HepG2 (cell line): ENCODE measurements at regions not wholly inside any gene's neighbourhood (a gene's known extent, or its start where the extent isn't known, plus 50 kb on each side); places are given as distances from the start of the nearest gene placed in this dataset.

Experiments used
- ATAC-seq: fragments of 200-7000 bp; cut with Tn5 transposase; 3 replicates; pipeline ENCODE4 v1.9.1; 2020; ENCODE audit warnings: mild to moderate bottlenecking, moderate library complexity
- BruUV-seq: library from RNA; stranded (reverse); fragments of 400-500 nt; replicated peaks from 2 replicates; lab custom pipeline; 2021; lab: Mats Ljungman, UMichigan
- CTCF ChIA-PET: fragments of 300-600 bp; formaldehyde crosslinking; extraction: SDS; loops from one replicate; lab custom pipeline; 2021; ENCODE audit warnings: low total read pairs, inconsistent platforms, low intra/inter-chr PET ratio; lab: Yijun Ruan, JAX
- POLR2A ChIA-PET: fragments of 350-600 bp; sonication (Branson Sonifier 250); formaldehyde crosslinking; loops from one replicate; lab custom pipeline; 2020; ENCODE audit warnings: antibody characterized with exemption, inconsistent platforms; lab: Yijun Ruan, JAX
- DNase-seq: peaks from one replicate; pipeline ENCODE4 v3.0.0-alpha.2; 2015; ENCODE audit warnings: low spot score
- FAIRE-seq: peaks from 3 replicates; lab custom pipeline; 2011; peaks lifted over from hg19 to GRCh38; lab: Jason Lieb, UNC
- H2AFZ ChIP-seq: one replicate; pipeline ENCODE4 v1.6.1; 2011; ENCODE audit warnings: low read length, inconsistent platforms
- H3K27ac ChIP-seq: fragments of 300-600 bp; 3 replicates; pipeline ENCODE4 v1.8.0; 2011; ENCODE audit warnings: mixed run types, mild to moderate bottlenecking, mixed read lengths, low read length, inconsistent platforms; ENCODE audit not compliant: insufficient read depth; ENCODE audit errors: extremely low read length
- H3K27me3 ChIP-seq, 2 experiments: fragments of 200-600 bp in 1 of 2; 2 replicates in 1 of 2; 3 replicates in 1 of 2; pipeline versions ENCODE4 v1.6.0 to v1.8.0; 2011; ENCODE audit warnings: low read length in 2 of 2, mild to moderate bottlenecking in 2 of 2, moderate library complexity in 2 of 2, inconsistent platforms in 1 of 2; ENCODE audit not compliant: insufficient read depth in 2 of 2, control insufficient read depth in 1 of 2
- H3K36me3 ChIP-seq, 2 experiments: fragments of 200-600 bp in 1 of 2; replicated peaks in 1 of 2; 2 replicates in 1 of 2; 3 replicates in 1 of 2; pipeline versions ENCODE4 v1.5.1 to v1.8.0; 2011; ENCODE audit warnings: low read length in 2 of 2, inconsistent platforms in 1 of 2; ENCODE audit not compliant: insufficient read depth in 2 of 2, control insufficient read depth in 1 of 2
- H3K4me1 ChIP-seq: 2 replicates; pipeline ENCODE4 v1.5.1; 2012; ENCODE audit warnings: low read length, inconsistent platforms; ENCODE audit not compliant: insufficient read depth
- H3K4me2 ChIP-seq: 2 replicates; pipeline ENCODE4 v1.6.0; 2011; ENCODE audit warnings: low read depth, low read length, inconsistent platforms
- H3K4me3 ChIP-seq, 3 experiments: fragments of 200-600 bp in 1 of 3; sonication (generic), shearing (Covaris generic) in 1 of 3; replicated peaks in 1 of 3; 2 replicates each; pipeline ENCODE4 v1.5.1; 2011 to 2016; ENCODE audit warnings: low read length in 3 of 3, inconsistent platforms in 2 of 3, low read depth in 2 of 3, mild to moderate bottlenecking in 2 of 3, control low read depth in 1 of 3, mixed read lengths in 1 of 3; ENCODE audit not compliant: insufficient read depth in 1 of 3
- H3K79me2 ChIP-seq: one replicate; pipeline ENCODE4 v1.6.1; 2011; ENCODE audit warnings: low read length, inconsistent platforms; ENCODE audit not compliant: insufficient read depth
- H3K9ac ChIP-seq: 2 replicates; pipeline ENCODE4 v1.6.0; 2011; ENCODE audit warnings: mild to moderate bottlenecking, low read depth, low read length, inconsistent platforms; ENCODE audit not compliant: insufficient read depth
- H3K9me3 ChIP-seq: 2 replicates; pipeline ENCODE4 v1.5.1; 2012; ENCODE audit warnings: mild to moderate bottlenecking, low read length
- H4K20me1 ChIP-seq: 2 replicates; pipeline ENCODE4 v1.6.0; 2011; ENCODE audit warnings: inconsistent platforms, mild to moderate bottlenecking, low read length, moderate library complexity; ENCODE audit not compliant: insufficient read depth
- CHD4 ChIP-seq: fragments of 200-600 bp; sonication (generic); IDR thresholded peaks from 2 replicates; pipeline ENCODE4 v1.7.0; 2017; ENCODE audit warnings: mild to moderate bottlenecking, low read length, borderline replicate concordance
- GTF2F1 ChIP-seq: fragments of 150-350 bp; IDR thresholded peaks from 2 replicates; pipeline ENCODE4 v1.6.1; 2014; ENCODE audit warnings: low read length
- ISX ChIP-seq: sonication (generic); formaldehyde crosslinking; conservative IDR thresholded peaks from 2 replicates; pipeline ENCODE4 v1.5.0; 2020; ENCODE audit warnings: missing genetic modification reagents
- POLR2G ChIP-seq: fragments of 200-400 bp; formaldehyde crosslinking; IDR thresholded peaks from 2 replicates; pipeline ENCODE4 v1.6.1; 2018; ENCODE audit warnings: mild to moderate bottlenecking, low read depth, low read length, moderate library complexity
- SRSF9 ChIP-seq: fragments of 200-400 bp; formaldehyde crosslinking; IDR thresholded peaks from 2 replicates; pipeline ENCODE4 v1.6.1; 2018; ENCODE audit warnings: borderline replicate concordance, mild to moderate bottlenecking, low read depth, low read length; ENCODE audit not compliant: insufficient read depth, poor library complexity, severe bottlenecking
- STAG1 ChIP-seq: sonication (generic); formaldehyde crosslinking; IDR thresholded peaks from 2 replicates; pipeline ENCODE4 v1.4.0; 2020; ENCODE audit warnings: missing genetic modification reagents
- ZBTB44 ChIP-seq: sonication (generic); formaldehyde crosslinking; IDR thresholded peaks from 2 replicates; pipeline ENCODE4 v1.4.0; 2020; ENCODE audit warnings: missing genetic modification reagents
- ZNF530 ChIP-seq: sonication (generic); formaldehyde crosslinking; IDR thresholded peaks from 2 replicates; pipeline ENCODE4 v1.5.0; 2020; ENCODE audit warnings: low read depth, mild to moderate bottlenecking, missing genetic modification reagents
- ZNF549 ChIP-seq: sonication (generic); formaldehyde crosslinking; IDR thresholded peaks from 2 replicates; pipeline ENCODE4 v1.5.0; 2020; ENCODE audit warnings: missing genetic modification reagents
- ZNF780A ChIP-seq: sonication (generic); formaldehyde crosslinking; IDR thresholded peaks from 2 replicates; pipeline ENCODE4 v1.8.0; 2022; ENCODE audit warnings: mild to moderate bottlenecking, missing genetic modification reagents, moderate library complexity
- in situ Hi-C: cut with HindIII; loops from 2 replicates; pipeline ENCODE4 v1.10.0; 2017; ENCODE audit warnings: low pct_unique_long_range_greater_than_20kb; ENCODE audit not compliant: extremely low pct_ligation_motif_present
- intact Hi-C: fragments of 100-400 bp; cut with micrococcal nuclease; formaldehyde crosslinking; loops from one replicate; pipeline ENCODE4 v1.10.0; 2022; ENCODE audit not compliant: unreplicated experiment
- TF ChIP-seq, protein P1 (sequence below): sonication (generic); formaldehyde crosslinking; IDR thresholded peaks from 2 replicates; pipeline ENCODE4 v1.4.0; 2020; ENCODE audit warnings: missing genetic modification reagents

- ChIA-PET POLR2A (no interaction called here), CTCF (no interaction called here)
- H4K20me1 ChIP-seq: no peaks in the 10 kb centered on the region
- no peak for ATAC-seq
- no TSS peak for BruUV-seq
- no peak for FAIRE-seq
- DNase-seq: no peak
- H3K9me3 ChIP-seq: no peaks in the 10 kb centered on the region
- H2AFZ ChIP-seq: no peak overlapping the region
- no peaks in the 10 kb centered on the region for H3K4me1 ChIP-seq
- no peaks in the 10 kb centered on the region for H3K27me3 ChIP-seq
- no peak overlapping the region for H3K9ac ChIP-seq
- no peaks in the 10 kb centered on the region for H3K79me2 ChIP-seq
- no peak overlapping the region for H3K4me3 ChIP-seq
- H3K27ac ChIP-seq: no peak overlapping the region
- in situ Hi-C loops: no loop called here
- TF ChIP-seq SRSF9: no peak
- TF ChIP-seq ZNF530 (CRISPR knock-in tag): no peak
- TF ChIP-seq ISX (CRISPR knock-in tag): no peak
- TF ChIP-seq ZNF780A (CRISPR knock-in tag): no peak
- no peak for TF ChIP-seq POLR2G
- no peak for TF ChIP-seq ZBTB44 (CRISPR knock-in tag)
- no peak for TF ChIP-seq ZNF549 (CRISPR knock-in tag)
- TF ChIP-seq STAG1 (CRISPR knock-in tag): no peak
- no peak for TF ChIP-seq GTF2F1
- TF ChIP-seq, protein P1, sequence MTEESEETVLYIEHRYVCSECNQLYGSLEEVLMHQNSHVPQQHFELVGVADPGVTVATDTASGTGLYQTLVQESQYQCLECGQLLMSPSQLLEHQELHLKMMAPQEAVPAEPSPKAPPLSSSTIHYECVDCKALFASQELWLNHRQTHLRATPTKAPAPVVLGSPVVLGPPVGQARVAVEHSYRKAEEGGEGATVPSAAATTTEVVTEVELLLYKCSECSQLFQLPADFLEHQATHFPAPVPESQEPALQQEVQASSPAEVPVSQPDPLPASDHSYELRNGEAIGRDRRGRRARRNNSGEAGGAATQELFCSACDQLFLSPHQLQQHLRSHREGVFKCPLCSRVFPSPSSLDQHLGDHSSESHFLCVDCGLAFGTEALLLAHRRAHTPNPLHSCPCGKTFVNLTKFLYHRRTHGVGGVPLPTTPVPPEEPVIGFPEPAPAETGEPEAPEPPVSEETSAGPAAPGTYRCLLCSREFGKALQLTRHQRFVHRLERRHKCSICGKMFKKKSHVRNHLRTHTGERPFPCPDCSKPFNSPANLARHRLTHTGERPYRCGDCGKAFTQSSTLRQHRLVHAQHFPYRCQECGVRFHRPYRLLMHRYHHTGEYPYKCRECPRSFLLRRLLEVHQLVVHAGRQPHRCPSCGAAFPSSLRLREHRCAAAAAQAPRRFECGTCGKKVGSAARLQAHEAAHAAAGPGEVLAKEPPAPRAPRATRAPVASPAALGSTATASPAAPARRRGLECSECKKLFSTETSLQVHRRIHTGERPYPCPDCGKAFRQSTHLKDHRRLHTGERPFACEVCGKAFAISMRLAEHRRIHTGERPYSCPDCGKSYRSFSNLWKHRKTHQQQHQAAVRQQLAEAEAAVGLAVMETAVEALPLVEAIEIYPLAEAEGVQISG (CRISPR knock-in tag): no peak
- TF ChIP-seq CHD4: no peak
- intact Hi-C loops: no loop called here
- no peak overlapping the region for H3K4me2 ChIP-seq
- no peaks in the 10 kb centered on the region for H3K36me3 ChIP-seq
Measured at GRCh38 chr3:181530584-181530983, 181.1 kb upstream of the SOX2 start.
